ENCODE measurements at regions not wholly inside any gene's neighbourhood (a gene's known extent, or its start where the extent isn't known, plus 50 kb on each side); places are given as distances from the start of the nearest gene placed in this dataset.

- TF ChIP-seq, protein P1, sequence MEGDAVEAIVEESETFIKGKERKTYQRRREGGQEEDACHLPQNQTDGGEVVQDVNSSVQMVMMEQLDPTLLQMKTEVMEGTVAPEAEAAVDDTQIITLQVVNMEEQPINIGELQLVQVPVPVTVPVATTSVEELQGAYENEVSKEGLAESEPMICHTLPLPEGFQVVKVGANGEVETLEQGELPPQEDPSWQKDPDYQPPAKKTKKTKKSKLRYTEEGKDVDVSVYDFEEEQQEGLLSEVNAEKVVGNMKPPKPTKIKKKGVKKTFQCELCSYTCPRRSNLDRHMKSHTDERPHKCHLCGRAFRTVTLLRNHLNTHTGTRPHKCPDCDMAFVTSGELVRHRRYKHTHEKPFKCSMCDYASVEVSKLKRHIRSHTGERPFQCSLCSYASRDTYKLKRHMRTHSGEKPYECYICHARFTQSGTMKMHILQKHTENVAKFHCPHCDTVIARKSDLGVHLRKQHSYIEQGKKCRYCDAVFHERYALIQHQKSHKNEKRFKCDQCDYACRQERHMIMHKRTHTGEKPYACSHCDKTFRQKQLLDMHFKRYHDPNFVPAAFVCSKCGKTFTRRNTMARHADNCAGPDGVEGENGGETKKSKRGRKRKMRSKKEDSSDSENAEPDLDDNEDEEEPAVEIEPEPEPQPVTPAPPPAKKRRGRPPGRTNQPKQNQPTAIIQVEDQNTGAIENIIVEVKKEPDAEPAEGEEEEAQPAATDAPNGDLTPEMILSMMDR (IDR thresholded peaks at IDR 0.05 in 8 of 11, conservative IDR thresholded peaks at IDR 0.05 in 3 of 11) = no peak
- TF ChIP-seq POLR2A (IDR thresholded peaks at IDR 0.05) = no peak
- no peak for TF ChIP-seq POLR2AphosphoS5 (IDR thresholded peaks at IDR 0.05)
- DNase-seq = no peak
- intact Hi-C loops (cut with DNase I; ENCODE audit: low total_unique reads) = no loop called here
- no peaks in the 10 kb centered on the region for H3K9me3 ChIP-seq
- WGBS, 5 donors = 74 to 86% (median 77%) methylated on average over 5 of the region's 5 CpGs
- H3K27ac ChIP-seq = no peak overlapping the region
- peaks cover 0 to under 1% (median 0%) of the 10 kb centered on the region in 7 donors for H3K27me3 ChIP-seq (replicated peaks in 1 of 7)
- H3K36me3 ChIP-seq = no peaks in the 10 kb centered on the region
- H3K4me1 ChIP-seq = no peaks in the 10 kb centered on the region
- H3K4me3 ChIP-seq = no peak overlapping the region
Observed at GRCh38 chr6:128754658-128755256, 128.2 kb upstream of the LAMA2 start.

GRCh38 chr6:128743974-128744765 lies 138.8 kb upstream of the LAMA2 start:
- 57 to 71% (median 64%) methylated on average over 5 of the region's 5 CpGs for WGBS, 5 donors
- Histone ChIP-seq H3K4me1 (no peaks in the 10 kb centered on the region), H3K9me3 (no peaks in the 10 kb centered on the region), H3K36me3 (no peaks in the 10 kb centered on the region), H3K27me3 (replicated peaks in 1 of 7) (no peaks in the 10 kb centered on the region), H3K27ac (no peak overlapping the region), H3K4me3 (no peak overlapping the region)
- intact Hi-C loops (cut with DNase I; ENCODE audit: low total_unique reads) = no loop called here
- TF ChIP-seq, protein P1 (IDR thresholded peaks at IDR 0.05 in 8 of 11, conservative IDR thresholded peaks at IDR 0.05 in 3 of 11) = no peak
- no peak for TF ChIP-seq POLR2AphosphoS5 (IDR thresholded peaks at IDR 0.05)
- TF ChIP-seq POLR2A (IDR thresholded peaks at IDR 0.05) = no peak
- no peak for DNase-seq

GRCh38 chr6:128742900-128743299 lies 140.0 kb upstream of the LAMA2 start:
- no peak for TF ChIP-seq POLR2A (IDR thresholded peaks at IDR 0.05)
- no peak for TF ChIP-seq POLR2AphosphoS5 (IDR thresholded peaks at IDR 0.05)
- TF ChIP-seq, protein P1 (IDR thresholded peaks at IDR 0.05 in 8 of 11, conservative IDR thresholded peaks at IDR 0.05 in 3 of 11) = no peak
- 86 to 90% (median 90%) methylated on average over 10 of the region's 10 CpGs for WGBS, 5 donors

DNA sequence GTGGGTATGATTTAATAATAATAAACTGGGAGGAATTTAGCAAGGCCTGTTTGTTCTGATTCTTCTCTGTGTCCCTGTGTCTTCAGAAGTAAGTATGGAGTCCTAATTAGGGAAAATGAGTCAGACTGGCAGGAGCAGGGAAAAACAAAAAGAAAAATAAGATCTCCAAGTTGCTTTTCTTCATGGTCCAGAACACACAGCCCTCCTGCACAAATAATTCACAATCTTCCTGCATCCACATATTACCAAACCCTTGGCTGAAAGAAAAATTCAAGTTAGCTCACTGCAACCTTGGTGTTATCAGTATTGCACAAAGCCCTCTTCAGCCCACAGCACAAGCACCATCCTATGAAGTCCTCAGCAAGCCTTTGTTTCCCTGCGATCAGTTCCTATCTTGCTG lies 142.0 kb upstream of the LAMA2 start:
- intact Hi-C loops (cut with DNase I; ENCODE audit: low total_unique reads) = no loop called here
- no peaks in the 10 kb centered on the region for H3K9me3 ChIP-seq
- TF ChIP-seq POLR2AphosphoS5 (IDR thresholded peaks at IDR 0.05) (no peak), POLR2A (IDR thresholded peaks at IDR 0.05) (no peak)
- TF ChIP-seq, protein P1 (IDR thresholded peaks at IDR 0.05 in 8 of 11, conservative IDR thresholded peaks at IDR 0.05 in 3 of 11) = no peak
- no peak overlapping the region for H3K27ac ChIP-seq
- no peaks in the 10 kb centered on the region for H3K36me3 ChIP-seq
- H3K27me3 ChIP-seq (replicated peaks in 1 of 7) = no peaks in the 10 kb centered on the region
- DNase-seq = no peak
- WGBS, 5 donors = 90 to 100% (median 97%) methylated on average over 1 of the region's 1 CpG
- H3K4me3 ChIP-seq = no peak overlapping the region
- H3K4me1 ChIP-seq = no peaks in the 10 kb centered on the region

More at GRCh38 chr6:128742900-128743299, 140.0 kb upstream of the LAMA2 start:
- Histone ChIP-seq H3K27me3 (replicated peaks in 1 of 7) (no peaks in the 10 kb centered on the region), H3K9me3 (no peaks in the 10 kb centered on the region), H3K36me3 (no peaks in the 10 kb centered on the region), H3K4me3 (no peak overlapping the region), H3K4me1 (no peaks in the 10 kb centered on the region), H3K27ac (no peak overlapping the region)
- intact Hi-C loops (cut with DNase I; ENCODE audit: low total_unique reads) = no loop called here
- no peak for DNase-seq
